Mucosa of descending colon (tissue), 3 donors: ENCODE measurements at regions not wholly inside any gene's neighbourhood (a gene's known extent, or its start where the extent isn't known, plus 50 kb on each side); places are given as distances from the start of the nearest gene placed in this dataset.

Source experiments
- ATAC-seq: fragments of 200-7000 bp; cut with Tn5 transposase; one replicate; pipeline ENCODE4 v1.9.1; 2020; ENCODE audit warnings: mild to moderate bottlenecking, moderate library complexity
- DNase-seq, 3 donors: peaks; one replicate each; pipeline ENCODE4 v3.0.0-alpha.2; 2020
- H3K36me3 ChIP-seq: fragments of 200-600 bp; one replicate; pipeline ENCODE4 v1.8.0; 2021; ENCODE audit warnings: low read depth, mild to moderate bottlenecking
- H3K4me1 ChIP-seq: fragments of 200-600 bp; one replicate; pipeline ENCODE4 v1.8.0; 2021; ENCODE audit warnings: low read depth, mild to moderate bottlenecking
- H3K4me3 ChIP-seq: fragments of 200-600 bp; one replicate; pipeline ENCODE4 v1.8.0; 2021; ENCODE audit warnings: mild to moderate bottlenecking
- H3K9me3 ChIP-seq: fragments of 200-600 bp; one replicate; pipeline ENCODE4 v1.8.0; 2021; ENCODE audit warnings: mild to moderate bottlenecking
- CTCF ChIP-seq: fragments of 200-600 bp; IDR thresholded peaks from one replicate; pipeline ENCODE4 v1.8.0; 2022; ENCODE audit warnings: antibody characterized with exemption, mild to moderate bottlenecking
- intact Hi-C, 2 donors: fragments of 100-400 bp; cut with DNase I in 1 of 2; cut with micrococcal nuclease in 1 of 2; formaldehyde crosslinking; loops; one replicate each; pipeline versions ENCODE4 v1.11.0 to v1.11.1; 2022; cut with DNase I, micrococcal nuclease
- donor health status: DM: no; HTN: no; CAD: no; lungs with moderate emphysema.
- donor health status: DM: no; HTN: no; CAD: no.
- donor health status: DM: no; HTN: yes; CAD: no.

- ATAC-seq (no peak), DNase-seq (no peak)
- intact Hi-C loops, result no loop called here
- TF ChIP-seq CTCF, result no peak
- Histone ChIP-seq H3K4me3 (no peak overlapping the region), H3K36me3 (no peaks in the 10 kb centered on the region), H3K4me1 (no peaks in the 10 kb centered on the region), H3K9me3 (peaks cover 29% of the 10 kb centered on the region)
These were observed 984.1 kb upstream of the GBE1 start for GRCh38 chr3:82745544-82745943.

GRCh38 chr3:82743196-82743595 is 981.8 kb upstream of the GBE1 start:
- DNase-seq (no peak), ATAC-seq (no peak)
- H3K4me1 ChIP-seq, result no peaks in the 10 kb centered on the region
- TF ChIP-seq CTCF, result no peak
- no peaks in the 10 kb centered on the region for H3K36me3 ChIP-seq
- H3K4me3 ChIP-seq, result no peak overlapping the region
- intact Hi-C loops, result no loop called here
- peaks cover 29% of the 10 kb centered on the region for H3K9me3 ChIP-seq

GRCh38 chr3:82741346-82741745 is 979.9 kb upstream of the GBE1 start:
- Histone ChIP-seq H3K9me3 (peaks cover 23% of the 10 kb centered on the region), H3K4me1 (no peaks in the 10 kb centered on the region), H3K4me3 (no peak overlapping the region), H3K36me3 (no peaks in the 10 kb centered on the region)
- TF ChIP-seq CTCF, result no peak
- no peak for ATAC-seq
- intact Hi-C loops, result no loop called here
- DNase-seq, result no peak

GRCh38 chr3:82739390-82739789 is 977.9 kb upstream of the GBE1 start:
- no peaks in the 10 kb centered on the region for H3K36me3 ChIP-seq
- peaks cover 16% of the 10 kb centered on the region for H3K9me3 ChIP-seq
- DNase-seq, result no peak
- no peaks in the 10 kb centered on the region for H3K4me1 ChIP-seq
- intact Hi-C loops, result no loop called here
- no peak overlapping the region for H3K4me3 ChIP-seq
- no peak for TF ChIP-seq CTCF
- no peak for ATAC-seq

GRCh38 chr3:82736696-82737277 is 975.3 kb upstream of the GBE1 start:
- Histone ChIP-seq H3K9me3 (peaks cover 2% of the 10 kb centered on the region), H3K36me3 (no peaks in the 10 kb centered on the region), H3K4me3 (no peak overlapping the region), H3K4me1 (no peaks in the 10 kb centered on the region)
- DNase-seq, result no peak
- no peak for ATAC-seq
- no peak for TF ChIP-seq CTCF
- intact Hi-C loops, result no loop called here
